H1 (cell line): ENCODE measurements at regions not wholly inside any gene's neighbourhood (a gene's known extent, or its start where the extent isn't known, plus 50 kb on each side); places are given as distances from the start of the nearest gene placed in this dataset.

Experiments
- CTCF ChIA-PET: fragments of 300-600 bp; sonication (Branson Sonifier 250); formaldehyde crosslinking; loops from one replicate; lab custom pipeline; 2021; ENCODE audit not compliant: partially characterized antibody; lab: Charles Lee
- POLR2A ChIA-PET: fragments of 300-600 bp; sonication (Branson Sonifier 250); formaldehyde crosslinking; loops from one replicate; lab custom pipeline; 2021; ENCODE audit warnings: inconsistent platforms; ENCODE audit not compliant: partially characterized antibody; lab: Charles Lee
- DNase-seq, 2 experiments: peaks; one replicate each; pipeline versions ENCODE4 v3.0.0 to v3.0.0-alpha.2; 2010 to 2022; ENCODE audit warnings: low spot score in 2 of 2, low read depth in 1 of 2, mixed read lengths in 1 of 2
- FAIRE-seq: peaks from 2 replicates; lab custom pipeline; 2011; peaks lifted over from hg19 to GRCh38; lab: Jason Lieb, UNC
- H2AFZ ChIP-seq: 2 replicates; pipeline ENCODE4 v1.8.1; 2012; ENCODE audit warnings: low read length, inconsistent platforms
- H2AK5ac ChIP-seq: 2 replicates; pipeline ENCODE4 v1.6.1; 2013; ENCODE audit warnings: low read depth, low read length
- H2BK120ac ChIP-seq: replicated peaks from 2 replicates; pipeline ENCODE3; 2013; ENCODE audit warnings: low read depth, low read length, inconsistent platforms
- H2BK12ac ChIP-seq: 2 replicates; pipeline ENCODE4 v1.6.1; 2013; ENCODE audit warnings: low read depth, low read length
- H2BK15ac ChIP-seq: 2 replicates; pipeline ENCODE4 v1.6.1; 2013; ENCODE audit warnings: low read length
- H2BK20ac ChIP-seq: 2 replicates; pipeline ENCODE4 v1.6.1; 2013; ENCODE audit warnings: low read length
- H2BK5ac ChIP-seq: 2 replicates; pipeline ENCODE4 v1.6.1; 2013; ENCODE audit warnings: low read depth, low read length
- H3K14ac ChIP-seq: 2 replicates; pipeline ENCODE4 v1.6.1; 2013; ENCODE audit warnings: inconsistent platforms; ENCODE audit not compliant: insufficient read length
- H3K18ac ChIP-seq: 2 replicates; pipeline ENCODE4 v1.6.1; 2013; ENCODE audit warnings: low read length; ENCODE audit errors: extremely low read depth
- H3K23ac ChIP-seq: 2 replicates; pipeline ENCODE4 v1.6.1; 2013; ENCODE audit warnings: inconsistent platforms; ENCODE audit not compliant: insufficient read length
- H3K23me2 ChIP-seq: 2 replicates; pipeline ENCODE4 v1.6.1; 2013; ENCODE audit warnings: low read depth, low read length
- H3K27ac ChIP-seq: 2 replicates; pipeline ENCODE4 v1.6.1; 2011; ENCODE audit warnings: low read depth, low read length, inconsistent platforms
- H3K27me3 ChIP-seq, 4 experiments: replicated peaks in 1 of 4; 1 replicate in 1 of 4; 2 replicates in 3 of 4; pipeline versions ENCODE4 v1.6.1 to v1.8.1; 2011 to 2013; ENCODE audit warnings: low read length in 3 of 4, mild to moderate bottlenecking in 3 of 4, inconsistent platforms in 2 of 4, mixed read lengths in 2 of 4, moderate library complexity in 1 of 4; ENCODE audit not compliant: control insufficient read depth in 3 of 4, insufficient read depth in 3 of 4; ENCODE audit errors: extremely low read depth in 1 of 4
- H3K36me3 ChIP-seq, 4 experiments: 2 replicates each; pipeline versions ENCODE4 v1.6.1 to v1.8.1; 2011 to 2013; ENCODE audit warnings: mild to moderate bottlenecking in 4 of 4, low read length in 3 of 4, moderate library complexity in 2 of 4, control low read depth in 1 of 4, inconsistent platforms in 1 of 4; ENCODE audit not compliant: insufficient read depth in 4 of 4, control insufficient read depth in 2 of 4
- H3K4ac ChIP-seq: replicated peaks from 2 replicates; pipeline ENCODE3; 2013; ENCODE audit warnings: low read length, low read depth, mixed read lengths, inconsistent platforms; ENCODE audit not compliant: insufficient read length
- H3K4me1 ChIP-seq, 4 experiments: replicated peaks in 1 of 4; 1 replicate in 1 of 4; 2 replicates in 3 of 4; pipeline versions ENCODE4 v1.6.1 to v1.8.1; 2011 to 2013; ENCODE audit warnings: low read length in 3 of 4, inconsistent platforms in 2 of 4, mixed read lengths in 1 of 4; ENCODE audit not compliant: insufficient read depth in 4 of 4, control insufficient read depth in 3 of 4
- H3K4me2 ChIP-seq, 2 experiments: 2 replicates each; pipeline versions ENCODE4 v1.6.1 to v1.8.1; 2011 to 2013; ENCODE audit warnings: low read depth in 2 of 2, low read length in 2 of 2, control low read depth in 1 of 2, inconsistent platforms in 1 of 2, mild to moderate bottlenecking in 1 of 2; ENCODE audit not compliant: insufficient read depth in 1 of 2
- H3K4me3 ChIP-seq, 4 experiments: fragments of 200-600, 300-600 bp in 1 of 4; sonication (generic), shearing (Covaris generic), sonication (Bioruptor Twin) in 1 of 4; 2 replicates each; pipeline versions ENCODE4 v1.5.1 to v1.8.1; 2011 to 2016; ENCODE audit warnings: low read length in 4 of 4, low read depth in 3 of 4, control low read depth in 2 of 4, inconsistent platforms in 2 of 4, mild to moderate bottlenecking in 2 of 4, mixed read lengths in 1 of 4, moderate library complexity in 1 of 4; ENCODE audit not compliant: insufficient read depth in 2 of 4; ENCODE audit errors: extremely low read depth in 1 of 4
- H3K56ac ChIP-seq: replicated peaks from 2 replicates; pipeline ENCODE3; 2013; ENCODE audit warnings: low read depth, mild to moderate bottlenecking, mixed read lengths, low read length, inconsistent platforms; ENCODE audit not compliant: insufficient read length
- H3K79me1 ChIP-seq: 2 replicates; pipeline ENCODE4 v1.6.1; 2013; ENCODE audit warnings: low read depth, low read length, control low read depth
- H3K79me2 ChIP-seq, 2 experiments: 2 replicates each; pipeline versions ENCODE4 v1.6.1 to v1.8.1; 2012 to 2013; ENCODE audit warnings: low read length in 2 of 2, mild to moderate bottlenecking in 2 of 2, inconsistent platforms in 1 of 2; ENCODE audit not compliant: insufficient read depth in 2 of 2, control insufficient read depth in 1 of 2
- H3K9ac ChIP-seq, 4 experiments: replicated peaks in 1 of 4; 1 replicate in 1 of 4; 2 replicates in 3 of 4; pipeline versions ENCODE4 v1.6.1 to v1.8.1; 2011 to 2013; ENCODE audit warnings: low read depth in 3 of 4, low read length in 3 of 4, control low read depth in 2 of 4, mild to moderate bottlenecking in 2 of 4, moderate library complexity in 2 of 4, inconsistent platforms in 1 of 4; ENCODE audit errors: extremely low read depth in 1 of 4
- H3K9me3 ChIP-seq, 2 experiments: 2 replicates each; pipeline versions ENCODE4 v1.6.1 to v1.8.1; 2012 to 2013; ENCODE audit warnings: mild to moderate bottlenecking in 2 of 2, moderate library complexity in 2 of 2, control low read depth in 1 of 2, inconsistent platforms in 1 of 2, low read depth in 1 of 2, low read length in 1 of 2, mixed read lengths in 1 of 2; ENCODE audit not compliant: insufficient read depth in 2 of 2
- H4K20me1 ChIP-seq, 2 experiments: replicated peaks in 1 of 2; 2 replicates each; pipeline versions ENCODE3 to v1.8.1; 2011 to 2013; ENCODE audit warnings: inconsistent platforms in 2 of 2, low read length in 2 of 2, mild to moderate bottlenecking in 1 of 2; ENCODE audit not compliant: insufficient read depth in 2 of 2, control insufficient read depth in 1 of 2
- H4K5ac ChIP-seq: 2 replicates; pipeline ENCODE4 v1.6.1; 2013; ENCODE audit warnings: low read length, low read depth, mixed read lengths, inconsistent platforms; ENCODE audit not compliant: insufficient read length
- H4K8ac ChIP-seq: 2 replicates; pipeline ENCODE4 v1.8.0; 2013; ENCODE audit warnings: mild to moderate bottlenecking, moderate library complexity, low read length, inconsistent platforms; ENCODE audit not compliant: insufficient read depth; ENCODE audit errors: extremely low read depth
- H4K91ac ChIP-seq: replicated peaks from 2 replicates; pipeline ENCODE3; 2013; ENCODE audit warnings: low read length, mixed read lengths, inconsistent platforms; ENCODE audit not compliant: insufficient read length
- SAP30 ChIP-seq: fragments of 300-600 bp; sonication (generic); IDR thresholded peaks from 2 replicates; pipeline ENCODE4 v1.7.1; 2012; ENCODE audit warnings: low read length, moderate library complexity, mild to moderate bottlenecking, inconsistent platforms; ENCODE audit not compliant: insufficient read depth, insufficient replicate concordance
- SRF ChIP-seq: IDR thresholded peaks from 2 replicates; pipeline ENCODE4 v1.6.1; 2011; ENCODE audit warnings: mild to moderate bottlenecking, low read depth, low read length, moderate library complexity
- ZNF274 ChIP-seq: IDR thresholded peaks from 2 replicates; pipeline ENCODE4 v1.7.0; 2012; ENCODE audit warnings: low read length, borderline replicate concordance; ENCODE audit errors: extremely low read depth
- TF ChIP-seq, protein P1 (sequence below): IDR thresholded peaks from 2 replicates; pipeline ENCODE4 v1.6.1; 2012; ENCODE audit warnings: inconsistent platforms

DNA sequence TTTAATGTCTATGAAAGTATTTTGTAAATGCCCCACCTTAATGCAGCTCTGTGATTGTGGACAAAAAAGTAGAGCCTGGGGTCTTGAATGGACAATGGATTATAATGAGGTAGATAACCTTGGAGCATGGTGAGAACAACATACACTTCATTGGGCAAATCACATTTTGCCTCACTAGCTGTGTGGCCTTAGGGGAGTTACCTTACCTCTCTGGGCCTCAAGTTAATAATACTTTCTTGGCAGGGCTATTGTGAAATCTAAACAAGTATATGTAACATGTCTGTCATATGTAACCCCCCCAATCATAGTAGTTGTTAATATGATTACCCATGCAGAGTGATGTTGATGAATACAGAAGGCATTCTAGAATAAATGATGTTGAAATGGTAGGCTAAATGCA lies 213.6 kb upstream of the ANKRD55 start:
- H3K27ac ChIP-seq, result no peak overlapping the region
- no peaks in the 10 kb centered on the region for H3K79me2 ChIP-seq
- POLR2A ChIA-PET, result no interaction called here
- H4K20me1 ChIP-seq, result no peaks in the 10 kb centered on the region
- DNase-seq (no peak), FAIRE-seq (no peak)
- H4K8ac ChIP-seq, result no peak overlapping the region
- no peak overlapping the region for H3K4ac ChIP-seq
- no peak overlapping the region for H3K4me2 ChIP-seq
- H2AFZ ChIP-seq, result no peak overlapping the region
- CTCF ChIA-PET, result no interaction called here
- H2BK15ac ChIP-seq, result no peak overlapping the region
- H2BK12ac ChIP-seq, result no peak overlapping the region
- H3K9me3 ChIP-seq, result no peaks in the 10 kb centered on the region
- no peak overlapping the region for H3K56ac ChIP-seq
- no peaks in the 10 kb centered on the region for H3K4me1 ChIP-seq
- H2BK20ac ChIP-seq, result no peak overlapping the region
- H3K27me3 ChIP-seq, result no peaks in the 10 kb centered on the region
- H3K23me2 ChIP-seq, result no peaks in the 10 kb centered on the region
- H3K79me1 ChIP-seq, result no peaks in the 10 kb centered on the region
- no peak overlapping the region for H3K14ac ChIP-seq
- TF ChIP-seq SAP30 (no peak), ZNF274 (no peak), SRF (no peak)
- TF ChIP-seq, protein P1, sequence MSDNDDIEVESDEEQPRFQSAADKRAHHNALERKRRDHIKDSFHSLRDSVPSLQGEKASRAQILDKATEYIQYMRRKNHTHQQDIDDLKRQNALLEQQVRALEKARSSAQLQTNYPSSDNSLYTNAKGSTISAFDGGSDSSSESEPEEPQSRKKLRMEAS, result no peak
- H2AK5ac ChIP-seq, result no peak overlapping the region
- no peak overlapping the region for H3K4me3 ChIP-seq
- H4K5ac ChIP-seq, result no peak overlapping the region
- H3K18ac ChIP-seq, result no peak overlapping the region
- no peak overlapping the region for H4K91ac ChIP-seq
- H3K23ac ChIP-seq, result no peak overlapping the region
- H2BK5ac ChIP-seq, result no peak overlapping the region
- no peaks in the 10 kb centered on the region for H3K36me3 ChIP-seq
- H2BK120ac ChIP-seq, result no peak overlapping the region
- H3K9ac ChIP-seq, result no peak overlapping the region
